A673 (cell line): ENCODE measurements at regions not wholly inside any gene's neighbourhood (a gene's known extent, or its start where the extent isn't known, plus 50 kb on each side); places are given as distances from the start of the nearest gene placed in this dataset.

ENCODE experiments used
- CTCF ChIP-seq: fragments of 300-800, 200-600 bp; sonication (generic); conservative IDR thresholded peaks from 2 replicates; pipeline ENCODE4 v1.5.1; 2017; ENCODE audit warnings: low read depth, mild to moderate bottlenecking, antibody characterized with exemption, low read length, moderate library complexity, mixed read lengths
- EZH2 ChIP-seq: fragments of 200-600 bp; sonication (generic); IDR thresholded peaks from 2 replicates; pipeline ENCODE4 v1.6.1; 2017; ENCODE audit warnings: borderline replicate concordance, low read depth, mild to moderate bottlenecking, mixed read lengths, antibody characterized with exemption, low read length; ENCODE audit not compliant: poor library complexity, severe bottlenecking

- TF ChIP-seq CTCF: no peak
- no peak for TF ChIP-seq EZH2
These were observed 364.1 kb downstream of the GATA3 start for GRCh38 chr10:8418631-8419030.
